ENCODE measurements at regions not wholly inside any gene's neighbourhood (a gene's known extent, or its start where the extent isn't known, plus 50 kb on each side); places are given as distances from the start of the nearest gene placed in this dataset.

DNA sequence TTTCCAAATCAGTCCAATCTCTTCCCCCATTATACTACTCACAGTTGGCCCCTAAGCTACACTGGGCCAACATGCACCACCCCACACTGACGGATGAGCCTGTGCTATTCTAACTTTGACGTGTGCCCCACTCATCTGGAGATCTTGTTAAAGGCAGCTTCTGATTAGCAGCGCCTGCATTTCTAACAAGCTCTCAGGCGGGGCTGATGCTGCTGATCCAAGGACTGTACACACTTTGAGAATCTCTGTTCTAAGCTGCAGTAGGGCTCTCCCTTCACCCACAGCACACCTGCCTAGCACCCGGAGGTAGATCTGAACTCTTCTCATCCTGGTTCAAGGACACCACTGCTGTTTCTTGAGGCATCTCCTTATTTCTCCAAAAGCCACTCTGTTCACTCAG, 200.7 kb downstream of the SLC4A3 start:
- no peak overlapping the region for H3K27ac ChIP-seq (ENCODE audit: insufficient read length, low read depth, low read length)
- H3K9ac ChIP-seq (ENCODE audit: extremely low read depth, insufficient read length, low read length) = no peak overlapping the region
- no peaks in the 10 kb centered on the region for H3K4me1 ChIP-seq (ENCODE audit: insufficient read depth, low read length)
- H3K4me2 ChIP-seq (ENCODE audit: insufficient read depth, insufficient read length, low read length) = no peak overlapping the region
- H3K4ac ChIP-seq (ENCODE audit: low read depth, low read length) = no peak overlapping the region
- H2BK20ac ChIP-seq (ENCODE audit: low read depth, low read length, poor library complexity, severe bottlenecking) = no peak overlapping the region
- H2BK5ac ChIP-seq (ENCODE audit: insufficient read length, low read length) = no peak overlapping the region
- no peak overlapping the region for H2BK120ac ChIP-seq (ENCODE audit: low read depth, low read length, poor library complexity, severe bottlenecking)
- H4K91ac ChIP-seq (ENCODE audit: insufficient read length, low read depth, low read length) = no peak overlapping the region
- no peaks in the 10 kb centered on the region for H4K20me1 ChIP-seq (ENCODE audit: control insufficient read depth, insufficient read depth, insufficient read length)
- no peaks in the 10 kb centered on the region for H3K9me3 ChIP-seq (ENCODE audit: control insufficient read depth, low read depth, low read length)
- TF ChIP-seq, protein P1, sequence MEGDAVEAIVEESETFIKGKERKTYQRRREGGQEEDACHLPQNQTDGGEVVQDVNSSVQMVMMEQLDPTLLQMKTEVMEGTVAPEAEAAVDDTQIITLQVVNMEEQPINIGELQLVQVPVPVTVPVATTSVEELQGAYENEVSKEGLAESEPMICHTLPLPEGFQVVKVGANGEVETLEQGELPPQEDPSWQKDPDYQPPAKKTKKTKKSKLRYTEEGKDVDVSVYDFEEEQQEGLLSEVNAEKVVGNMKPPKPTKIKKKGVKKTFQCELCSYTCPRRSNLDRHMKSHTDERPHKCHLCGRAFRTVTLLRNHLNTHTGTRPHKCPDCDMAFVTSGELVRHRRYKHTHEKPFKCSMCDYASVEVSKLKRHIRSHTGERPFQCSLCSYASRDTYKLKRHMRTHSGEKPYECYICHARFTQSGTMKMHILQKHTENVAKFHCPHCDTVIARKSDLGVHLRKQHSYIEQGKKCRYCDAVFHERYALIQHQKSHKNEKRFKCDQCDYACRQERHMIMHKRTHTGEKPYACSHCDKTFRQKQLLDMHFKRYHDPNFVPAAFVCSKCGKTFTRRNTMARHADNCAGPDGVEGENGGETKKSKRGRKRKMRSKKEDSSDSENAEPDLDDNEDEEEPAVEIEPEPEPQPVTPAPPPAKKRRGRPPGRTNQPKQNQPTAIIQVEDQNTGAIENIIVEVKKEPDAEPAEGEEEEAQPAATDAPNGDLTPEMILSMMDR (conservative IDR thresholded peaks at IDR 0.05) = no peak
- no peak overlapping the region for H2BK15ac ChIP-seq (ENCODE audit: low read depth, low read length)
- H3K27me3 Mint-ChIP-seq (ENCODE audit: low read depth) = no peaks in the 10 kb centered on the region
- no peak overlapping the region for H4K8ac ChIP-seq (replicated peaks; ENCODE audit: insufficient read length, low read depth, low read length)
- no peaks in the 10 kb centered on the region; a peak in 1 of 4 replicates for H3K4me1 Mint-ChIP-seq
- no peaks in the 10 kb centered on the region for H3K79me1 ChIP-seq (ENCODE audit: insufficient read depth, low read depth, low read length, poor library complexity, severe bottlenecking)
- H2AFZ ChIP-seq (ENCODE audit: low read length) = no peak overlapping the region
- H3K23me2 ChIP-seq (ENCODE audit: insufficient read length, low read depth, low read length, poor library complexity, severe bottlenecking) = no peaks in the 10 kb centered on the region
- no peaks in the 10 kb centered on the region for H3K36me3 Mint-ChIP-seq (ENCODE audit: insufficient read depth in 1 of 3, low read depth in 3 of 3)
- H4K5ac ChIP-seq (ENCODE audit: insufficient read length, low read depth, low read length) = no peak overlapping the region
- H3K79me2 ChIP-seq (ENCODE audit: insufficient read depth, low read length) = no peaks in the 10 kb centered on the region
- H3K23ac ChIP-seq (ENCODE audit: insufficient read length, low read depth, low read length) = no peak overlapping the region
- no peaks in the 10 kb centered on the region for H3K27me3 ChIP-seq (ENCODE audit: insufficient read depth, low read length)
- no peak for DNase-seq
- H3K14ac ChIP-seq (ENCODE audit: insufficient read depth, low read length) = no peak overlapping the region
- H3K4me3 Mint-ChIP-seq = no peak overlapping the region
- H2AK5ac ChIP-seq (ENCODE audit: insufficient read length, low read length) = no peak overlapping the region
- no peak overlapping the region for H2BK12ac ChIP-seq (ENCODE audit: insufficient read length, low read depth, low read length)
- WGBS (ENCODE audit: extremely low coverage, insufficient read length, low lambda C conversion rate) = no CpG with 5 or more reads among the region's 5 CpGs
- H3T11ph ChIP-seq (ENCODE audit: low read length) = no peak overlapping the region
- H3K27ac Mint-ChIP-seq = no peak overlapping the region
- H3K18ac ChIP-seq (ENCODE audit: insufficient read length, low read depth, low read length) = no peak overlapping the region
- no peak overlapping the region for H3K56ac ChIP-seq (ENCODE audit: insufficient read length, low read depth, low read length)
- H3K9me3 Mint-ChIP-seq = no peaks in the 10 kb centered on the region
